IMR-90 (cell line): ENCODE measurements at regions not wholly inside any gene's neighbourhood (a gene's known extent, or its start where the extent isn't known, plus 50 kb on each side); places are given as distances from the start of the nearest gene placed in this dataset.

Experiments used
- ATAC-seq: fragments of 200-7000 bp; cut with Tn5 transposase; 2 replicates; pipeline ENCODE4 v1.9.1; 2020; ENCODE audit warnings: low read depth, mild to moderate bottlenecking, moderate library complexity
- BruUV-seq: library from RNA; stranded (reverse); fragments of 400-500 nt; replicated peaks from 2 replicates; lab custom pipeline; 2021; lab: Mats Ljungman, UMichigan
- CTCF ChIA-PET: fragments of 300-600 bp; formaldehyde crosslinking; extraction: SDS; loops from one replicate; lab custom pipeline; 2021; ENCODE audit warnings: antibody characterized with exemption; lab: Yijun Ruan, JAX
- POLR2A ChIA-PET: fragments of 300-600 bp; sonication (Branson Sonifier 250); formaldehyde crosslinking; loops from one replicate; lab custom pipeline; 2022; ENCODE audit warnings: antibody characterized with exemption; ENCODE audit not compliant: unreplicated experiment; lab: Charles Lee
- DNase-seq: peaks from one replicate; pipeline ENCODE4 v3.0.0; 2013
- H2AFZ ChIP-seq: replicated peaks from 2 replicates; pipeline ENCODE3; 2013; ENCODE audit warnings: low read length, mild to moderate bottlenecking; ENCODE audit not compliant: poor library complexity
- H2AK5ac ChIP-seq: 2 replicates; pipeline ENCODE4 v1.6.1; 2013; ENCODE audit warnings: low read depth, low read length, inconsistent platforms
- H2AK9ac ChIP-seq: replicated peaks from 2 replicates; pipeline ENCODE3; 2013; ENCODE audit warnings: mild to moderate bottlenecking, low read depth, low read length, moderate library complexity; ENCODE audit not compliant: poor library complexity
- H2BK120ac ChIP-seq: 2 replicates; pipeline ENCODE4 v1.6.1; 2013; ENCODE audit warnings: low read depth, low read length, inconsistent platforms
- H2BK15ac ChIP-seq: 3 replicates; pipeline ENCODE4 v1.6.1; 2013; ENCODE audit warnings: low read depth, low read length, inconsistent platforms
- H2BK20ac ChIP-seq: 2 replicates; pipeline ENCODE4 v1.6.1; 2013; ENCODE audit warnings: low read depth, mild to moderate bottlenecking, inconsistent platforms, low read length, moderate library complexity
- H2BK5ac ChIP-seq: 2 replicates; pipeline ENCODE4 v1.6.1; 2013; ENCODE audit warnings: mild to moderate bottlenecking, low read depth, low read length, inconsistent platforms; ENCODE audit not compliant: poor library complexity, severe bottlenecking
- H3K14ac ChIP-seq: replicated peaks from 2 replicates; pipeline ENCODE4 v1.6.1; 2013; ENCODE audit warnings: low read depth, low read length, inconsistent platforms
- H3K18ac ChIP-seq: 2 replicates; pipeline ENCODE4 v1.6.1; 2013; ENCODE audit warnings: low read depth, low read length, control low read depth
- H3K23ac ChIP-seq: 2 replicates; pipeline ENCODE4 v1.6.1; 2013; ENCODE audit warnings: low read depth, low read length, inconsistent platforms
- H3K27ac ChIP-seq: 2 replicates; pipeline ENCODE4 v1.5.1; 2013; ENCODE audit warnings: mild to moderate bottlenecking, control low read depth, low read length; ENCODE audit not compliant: insufficient read depth
- H3K27me3 ChIP-seq: 2 replicates; pipeline ENCODE4 v1.6.1; 2013; ENCODE audit warnings: low read length; ENCODE audit not compliant: control insufficient read depth, insufficient read depth
- H3K36me3 ChIP-seq: 2 replicates; pipeline ENCODE4 v1.6.1; 2013; ENCODE audit warnings: low read length, mixed read lengths; ENCODE audit not compliant: control insufficient read depth, insufficient read depth
- H3K4ac ChIP-seq: 2 replicates; pipeline ENCODE4 v1.6.1; 2013; ENCODE audit warnings: low read depth, low read length, inconsistent platforms
- H3K4me1 ChIP-seq: 2 replicates; pipeline ENCODE4 v1.6.1; 2013; ENCODE audit warnings: low read length, mixed read lengths; ENCODE audit not compliant: control insufficient read depth, insufficient read depth
- H3K4me2 ChIP-seq: 2 replicates; pipeline ENCODE4 v1.6.1; 2013; ENCODE audit warnings: low read depth, mild to moderate bottlenecking, control low read depth, low read length, moderate library complexity
- H3K4me3 ChIP-seq: 2 replicates; pipeline ENCODE4 v1.5.1; 2013; ENCODE audit warnings: low read depth, mild to moderate bottlenecking, control low read depth, low read length, moderate library complexity; ENCODE audit not compliant: insufficient read depth
- H3K56ac ChIP-seq: 2 replicates; pipeline ENCODE4 v1.6.1; 2013; ENCODE audit warnings: low read length, inconsistent platforms; ENCODE audit not compliant: insufficient read depth; ENCODE audit errors: extremely low read depth
- H3K79me1 ChIP-seq, 2 experiments: 2 replicates each; pipeline ENCODE4 v1.6.1; 2013; ENCODE audit warnings: low read length in 2 of 2, inconsistent platforms in 1 of 2, low read depth in 1 of 2
- H3K9ac ChIP-seq: 2 replicates; pipeline ENCODE4 v1.6.1; 2013; ENCODE audit warnings: low read depth, low read length, control low read depth
- H3K9me1 ChIP-seq: 2 replicates; pipeline ENCODE4 v1.6.1; 2013; ENCODE audit warnings: low read length, inconsistent platforms; ENCODE audit not compliant: insufficient read depth
- H3K9me3 ChIP-seq: 2 replicates; pipeline ENCODE4 v1.6.1; 2013; ENCODE audit warnings: low read length; ENCODE audit not compliant: control insufficient read depth, insufficient read depth
- H4K20me1 ChIP-seq: 2 replicates; pipeline ENCODE4 v1.6.1; 2013; ENCODE audit warnings: low read length, inconsistent platforms; ENCODE audit not compliant: insufficient read depth
- H4K5ac ChIP-seq: 2 replicates; pipeline ENCODE4 v1.6.1; 2013; ENCODE audit warnings: mild to moderate bottlenecking, low read depth, low read length, control low read depth
- H4K8ac ChIP-seq, 2 experiments: 2 replicates each; pipeline ENCODE4 v1.6.1; 2013; ENCODE audit warnings: low read depth in 2 of 2, low read length in 2 of 2, control low read depth in 1 of 2, inconsistent platforms in 1 of 2
- H4K91ac ChIP-seq: 2 replicates; pipeline ENCODE4 v1.6.1; 2013; ENCODE audit warnings: low read depth, low read length, inconsistent platforms; ENCODE audit not compliant: insufficient read depth
- BHLHE40 ChIP-seq: fragments of 150-350 bp; IDR thresholded peaks from 2 replicates; pipeline ENCODE4 v1.6.1; 2016; ENCODE audit warnings: mild to moderate bottlenecking, low read depth, low read length
- CHD1 ChIP-seq: IDR thresholded peaks from 2 replicates; pipeline ENCODE4 v1.6.1; 2012; ENCODE audit warnings: low read depth, low read length, improper control_type of control experiment
- WGBS, 2 experiments: methylation state at CpG; one replicate each; pipeline versions ENCODE4 v1.1.5 to v1.1.7; 2013; ENCODE audit warnings: missing lambda C conversion rate in 2 of 2; ENCODE audit not compliant: insufficient read length in 1 of 2; ENCODE audit errors: extremely low coverage in 2 of 2; 5-methylcytosine and 5-hydroxymethylcytosine counted together
- dilution Hi-C: fragments of 300-500 bp; cut with HindIII; formaldehyde crosslinking; loops from one replicate; pipeline ENCODE4 v1.14.3; 2018; ENCODE audit warnings: low sequenced_read_pairs; ENCODE audit not compliant: unreplicated experiment
- in situ Hi-C: fragments of 300-500 bp; cut with MboI; formaldehyde crosslinking; loops from 3 replicates; pipeline ENCODE4 v1.14.3; 2019; ENCODE audit warnings: low sequenced_read_pairs, inconsistent platforms, mixed read lengths
- intact Hi-C: fragments of 100-400 bp; cut with micrococcal nuclease; formaldehyde crosslinking; loops from 2 replicates; pipeline ENCODE4 v1.10.0; 2022
- TF ChIP-seq, protein P1 (sequence below): conservative IDR thresholded peaks from 2 replicates; pipeline ENCODE4 v1.5.1; 2012; ENCODE audit warnings: mild to moderate bottlenecking, low read depth, low read length, improper control_type of control experiment
- TF ChIP-seq, protein P2 (sequence below): fragments of 150-350 bp; IDR thresholded peaks from 2 replicates; pipeline ENCODE4 v1.6.1; 2016; ENCODE audit warnings: low read depth, mild to moderate bottlenecking, low read length, moderate library complexity, borderline replicate concordance

DNA sequence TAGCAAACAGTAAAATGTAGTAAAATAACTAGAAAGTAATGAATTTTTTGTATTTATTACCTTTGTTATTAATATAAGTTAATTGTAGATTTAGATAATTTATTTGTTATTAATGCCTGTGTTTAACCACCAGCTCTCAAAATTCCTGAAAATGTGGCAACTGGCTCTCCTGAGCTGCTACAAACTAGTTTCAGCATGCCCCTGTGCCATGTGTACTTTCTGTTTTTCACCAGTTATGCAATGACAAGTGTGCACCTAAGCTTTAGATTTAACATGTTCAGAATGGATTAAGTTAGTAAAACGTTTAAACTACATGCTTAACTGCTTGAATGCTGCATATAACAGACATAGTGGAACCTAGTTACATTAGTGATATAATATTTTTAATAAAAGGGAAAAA lies 88.1 kb downstream of the POSTN start:
- H3K27me3 ChIP-seq, result no peaks in the 10 kb centered on the region
- H3K79me1 ChIP-seq, result no peaks in the 10 kb centered on the region
- H3K18ac ChIP-seq, result no peak overlapping the region
- WGBS, 2 experiments, result no CpG with 5 or more reads among the region's 1 CpG
- dilution Hi-C loops (no loop called here), intact Hi-C loops (no loop called here), in situ Hi-C loops (no loop called here)
- H3K4me2 ChIP-seq, result no peak overlapping the region
- no peaks in the 10 kb centered on the region for H4K20me1 ChIP-seq
- no peaks in the 10 kb centered on the region for H3K36me3 ChIP-seq
- H3K56ac ChIP-seq, result no peak overlapping the region
- no peak overlapping the region for H3K4me3 ChIP-seq
- POLR2A ChIA-PET, result no interaction called here
- no peaks in the 10 kb centered on the region for H3K4me1 ChIP-seq
- H3K27ac ChIP-seq, result no peak overlapping the region
- CTCF ChIA-PET, result interaction anchor here (0.7 to 0.8 kb wide), 2 partner anchors 9 to 309 kb away, joined by 3 read pairs; no protein-coding TSS in a partner anchor
- H3K4ac ChIP-seq, result no peak overlapping the region
- no peak for DNase-seq
- TF ChIP-seq BHLHE40 (no peak), CHD1 (no peak)
- TF ChIP-seq, protein P1, sequence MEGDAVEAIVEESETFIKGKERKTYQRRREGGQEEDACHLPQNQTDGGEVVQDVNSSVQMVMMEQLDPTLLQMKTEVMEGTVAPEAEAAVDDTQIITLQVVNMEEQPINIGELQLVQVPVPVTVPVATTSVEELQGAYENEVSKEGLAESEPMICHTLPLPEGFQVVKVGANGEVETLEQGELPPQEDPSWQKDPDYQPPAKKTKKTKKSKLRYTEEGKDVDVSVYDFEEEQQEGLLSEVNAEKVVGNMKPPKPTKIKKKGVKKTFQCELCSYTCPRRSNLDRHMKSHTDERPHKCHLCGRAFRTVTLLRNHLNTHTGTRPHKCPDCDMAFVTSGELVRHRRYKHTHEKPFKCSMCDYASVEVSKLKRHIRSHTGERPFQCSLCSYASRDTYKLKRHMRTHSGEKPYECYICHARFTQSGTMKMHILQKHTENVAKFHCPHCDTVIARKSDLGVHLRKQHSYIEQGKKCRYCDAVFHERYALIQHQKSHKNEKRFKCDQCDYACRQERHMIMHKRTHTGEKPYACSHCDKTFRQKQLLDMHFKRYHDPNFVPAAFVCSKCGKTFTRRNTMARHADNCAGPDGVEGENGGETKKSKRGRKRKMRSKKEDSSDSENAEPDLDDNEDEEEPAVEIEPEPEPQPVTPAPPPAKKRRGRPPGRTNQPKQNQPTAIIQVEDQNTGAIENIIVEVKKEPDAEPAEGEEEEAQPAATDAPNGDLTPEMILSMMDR, result no peak
- TF ChIP-seq, protein P2, sequence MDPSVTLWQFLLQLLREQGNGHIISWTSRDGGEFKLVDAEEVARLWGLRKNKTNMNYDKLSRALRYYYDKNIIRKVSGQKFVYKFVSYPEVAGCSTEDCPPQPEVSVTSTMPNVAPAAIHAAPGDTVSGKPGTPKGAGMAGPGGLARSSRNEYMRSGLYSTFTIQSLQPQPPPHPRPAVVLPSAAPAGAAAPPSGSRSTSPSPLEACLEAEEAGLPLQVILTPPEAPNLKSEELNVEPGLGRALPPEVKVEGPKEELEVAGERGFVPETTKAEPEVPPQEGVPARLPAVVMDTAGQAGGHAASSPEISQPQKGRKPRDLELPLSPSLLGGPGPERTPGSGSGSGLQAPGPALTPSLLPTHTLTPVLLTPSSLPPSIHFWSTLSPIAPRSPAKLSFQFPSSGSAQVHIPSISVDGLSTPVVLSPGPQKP, result no peak
- no peak overlapping the region for H4K5ac ChIP-seq
- ATAC-seq, result no peak
- BruUV-seq, result no TSS peak
- H3K23ac ChIP-seq, result no peak overlapping the region
- no peak overlapping the region for H2BK120ac ChIP-seq
- H3K9ac ChIP-seq, result no peak overlapping the region
- no peaks in the 10 kb centered on the region for H3K9me3 ChIP-seq
- H2AFZ ChIP-seq, result no peak overlapping the region
- H2BK15ac ChIP-seq, result no peak overlapping the region
- H4K91ac ChIP-seq, result no peak overlapping the region
- H2BK5ac ChIP-seq, result no peak overlapping the region
- H2BK20ac ChIP-seq, result no peak overlapping the region
- H4K8ac ChIP-seq, result no peak overlapping the region
- H3K9me1 ChIP-seq, result no peaks in the 10 kb centered on the region
- H3K14ac ChIP-seq, result no peak overlapping the region
- no peak overlapping the region for H2AK9ac ChIP-seq
- no peak overlapping the region for H2AK5ac ChIP-seq
